GM19463 (cell line): ENCODE measurements at regions not wholly inside any gene's neighbourhood (a gene's known extent, or its start where the extent isn't known, plus 50 kb on each side); places are given as distances from the start of the nearest gene placed in this dataset.
A peak's percentile ranks its signal among the peaks of the same experiment; 100 is the strongest.

Source experiments
- ATAC-seq: cut with Tn5 transposase; IDR thresholded peaks from one replicate; pipeline ENCODE4 v1.9.1; 2021; ENCODE audit warnings: mild to moderate bottlenecking, moderate library complexity; ENCODE audit not compliant: unreplicated experiment

DNA sequence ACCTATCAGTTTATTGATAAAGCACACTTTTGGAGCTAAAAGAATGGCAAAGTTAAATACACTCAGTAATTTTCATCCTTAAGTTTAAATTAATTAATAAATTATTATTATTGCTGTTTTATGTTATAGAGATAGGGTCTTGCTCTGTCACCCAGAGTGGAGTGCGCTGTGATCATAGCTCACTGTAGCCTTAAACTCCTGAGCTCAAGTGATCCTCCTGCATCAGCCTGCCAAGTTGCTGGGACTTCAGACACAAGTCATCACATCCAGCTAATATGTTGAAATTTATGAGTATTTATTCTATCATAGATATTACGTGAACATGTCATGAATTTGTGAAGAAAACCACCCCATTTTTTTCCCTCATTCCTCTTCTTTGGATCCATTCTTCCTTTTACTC lies 64.2 kb downstream of the GJA1 start:
- no peak for ATAC-seq

DNA sequence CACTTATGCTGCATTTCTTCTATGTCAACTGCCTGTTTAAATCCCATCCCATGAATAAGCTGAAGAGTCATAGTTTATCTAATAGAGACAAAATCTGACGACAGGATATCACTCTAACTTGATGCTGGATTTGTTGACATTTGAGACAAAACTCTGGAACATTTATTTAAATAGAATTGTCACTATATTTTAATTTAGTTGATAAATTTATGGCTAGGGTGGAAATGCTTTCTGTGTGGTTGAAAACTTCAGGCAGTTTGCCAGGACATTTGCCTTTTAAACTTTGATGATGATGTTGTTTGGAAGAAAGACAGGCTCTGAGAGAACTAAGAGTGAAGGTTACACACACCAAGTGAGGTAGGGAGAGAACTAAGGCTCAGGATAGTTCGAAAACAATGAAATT lies 68.1 kb downstream of the GJA1 start:
- ATAC-seq, result no peak

DNA sequence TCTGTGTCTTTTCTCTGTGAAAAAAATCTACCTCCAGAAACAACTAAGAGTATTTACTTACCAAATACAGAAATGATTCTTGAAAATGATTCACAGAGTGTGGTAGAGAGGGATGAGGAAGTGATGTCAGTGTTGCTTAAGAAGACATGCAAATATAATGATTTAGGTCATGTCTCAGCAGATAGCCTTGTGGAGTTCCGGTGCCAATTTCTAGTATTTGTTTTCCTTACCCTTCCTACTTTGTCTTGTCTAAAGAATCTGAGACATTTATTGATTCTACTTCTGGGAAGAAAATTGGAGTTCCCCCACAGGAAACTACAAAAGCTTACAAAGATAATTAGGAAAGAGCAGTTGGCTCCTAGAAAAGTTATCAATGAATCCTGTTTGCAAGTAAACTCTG lies 68.8 kb downstream of the GJA1 start:
- ATAC-seq, result peak; percentile 60

DNA sequence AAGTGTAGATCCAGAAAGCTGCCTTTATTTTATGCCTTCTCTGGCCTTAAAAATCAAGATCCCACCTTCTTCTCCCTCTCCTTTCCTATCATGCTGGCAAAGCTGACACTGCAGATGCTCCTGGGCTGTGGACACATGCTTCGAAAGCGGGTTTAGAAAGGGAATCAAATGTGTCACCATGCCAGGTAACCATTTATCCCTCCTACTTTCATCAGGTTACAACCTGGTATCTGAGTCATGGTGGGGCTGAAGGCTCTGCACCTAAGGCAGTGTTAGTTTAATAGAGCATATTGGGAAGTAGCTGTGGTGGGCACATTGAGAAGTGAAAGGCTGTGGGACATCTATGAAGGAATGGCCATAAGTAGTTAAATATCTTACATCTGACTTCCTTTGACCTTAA lies 69.8 kb downstream of the GJA1 start:
- no peak for ATAC-seq

DNA sequence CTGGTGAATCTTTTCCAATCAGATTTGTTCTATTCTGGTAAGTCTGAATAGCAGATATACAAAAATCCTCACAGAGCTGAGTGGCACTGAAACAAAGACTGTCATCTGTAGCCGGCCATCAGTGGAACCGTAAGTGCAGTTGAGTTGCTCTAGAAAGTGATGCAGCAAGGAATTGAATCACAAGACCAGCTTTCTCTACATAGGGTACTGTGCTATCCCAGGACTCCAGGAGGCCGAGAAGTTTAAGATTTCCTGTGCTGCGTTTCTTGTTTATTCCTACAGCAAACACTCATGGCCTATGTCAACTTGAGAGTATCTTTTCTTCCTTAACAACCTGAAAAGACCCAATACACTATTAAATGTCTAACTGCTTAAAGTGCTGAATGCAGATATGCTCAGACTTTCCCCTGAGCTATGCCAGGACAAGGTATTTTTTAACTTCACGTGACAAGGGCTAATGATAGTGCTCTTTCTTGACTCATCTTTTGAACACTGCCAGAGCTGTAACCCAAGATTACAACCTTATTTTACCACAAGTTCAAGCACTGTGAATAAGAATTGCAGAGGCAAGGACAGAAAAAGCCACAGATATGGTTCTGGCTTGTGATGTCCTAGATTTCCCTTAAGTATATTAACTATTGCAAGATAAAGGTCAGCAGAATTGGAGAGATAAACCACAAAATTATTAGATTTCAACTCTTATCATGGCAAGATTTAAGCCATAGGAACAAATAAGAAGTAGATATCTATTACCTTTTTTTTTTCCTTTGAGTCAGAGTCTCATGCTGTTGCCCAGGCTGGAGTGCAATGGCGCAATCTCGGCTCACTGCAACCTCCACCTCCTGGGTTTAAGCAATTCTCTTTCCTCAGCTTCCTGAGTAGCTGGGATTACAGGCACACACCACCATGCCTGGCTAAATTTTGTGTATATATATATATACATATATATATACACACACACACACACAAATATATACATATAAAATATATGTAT lies 71.6 kb downstream of the GJA1 start:
- ATAC-seq, result no peak

DNA sequence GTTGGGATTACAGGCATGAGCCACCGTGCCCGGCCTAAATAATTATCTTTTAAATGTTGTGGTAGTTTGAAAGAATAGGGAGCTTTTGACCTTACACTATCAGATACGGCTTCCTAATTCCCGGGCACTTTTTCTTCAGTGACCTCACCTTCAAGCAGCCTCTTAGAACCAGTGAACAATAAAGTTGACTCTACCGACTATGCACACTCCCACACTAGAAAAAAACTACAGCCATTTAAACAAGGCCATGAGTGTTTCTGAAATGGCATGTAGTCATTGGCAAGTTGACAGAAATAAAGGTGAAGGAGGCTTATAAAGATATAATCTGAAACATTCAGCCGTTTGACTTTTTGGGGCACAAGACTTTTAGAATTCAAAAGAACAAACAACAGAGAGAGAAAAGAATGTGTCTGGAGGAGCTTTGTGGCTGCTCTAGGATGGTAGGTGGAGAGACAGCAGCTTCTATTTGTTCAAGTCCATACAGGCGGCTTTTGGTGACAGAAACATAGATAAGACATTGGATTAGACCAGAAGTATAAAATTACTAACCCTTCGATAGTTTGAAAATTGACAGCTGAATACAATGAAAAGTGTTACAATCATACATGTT lies 75.2 kb downstream of the GJA1 start:
- ATAC-seq, result no peak

DNA sequence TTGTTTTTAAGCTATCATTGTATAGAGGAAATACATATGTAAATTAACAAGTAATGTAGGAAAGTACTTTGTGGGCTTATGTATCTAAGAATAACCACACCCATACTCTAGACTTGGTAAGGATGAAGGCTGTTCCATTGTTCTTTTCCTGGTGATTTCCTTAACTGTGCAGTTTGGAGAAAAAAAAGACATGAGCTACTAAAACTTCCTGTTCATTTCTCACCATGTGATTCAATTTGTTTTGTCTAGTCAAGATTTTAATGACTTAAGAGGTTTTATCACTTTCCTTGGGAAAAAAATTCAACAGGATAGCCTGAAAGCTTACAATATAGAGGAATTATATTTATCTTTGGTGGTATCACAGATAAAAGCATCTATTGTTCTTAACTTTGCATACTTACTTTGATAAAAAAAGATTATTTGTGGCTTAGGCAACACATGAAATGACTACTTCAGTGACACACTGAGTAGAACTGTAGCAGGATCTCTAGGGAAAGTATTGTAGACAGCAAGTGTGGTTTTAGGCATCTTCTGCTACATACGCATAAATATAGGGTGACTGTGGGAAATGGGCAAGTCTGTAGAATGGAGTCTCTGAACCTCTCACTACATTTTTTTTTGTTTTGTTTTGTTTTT lies 80.3 kb downstream of the GJA1 start:
- no peak for ATAC-seq

DNA sequence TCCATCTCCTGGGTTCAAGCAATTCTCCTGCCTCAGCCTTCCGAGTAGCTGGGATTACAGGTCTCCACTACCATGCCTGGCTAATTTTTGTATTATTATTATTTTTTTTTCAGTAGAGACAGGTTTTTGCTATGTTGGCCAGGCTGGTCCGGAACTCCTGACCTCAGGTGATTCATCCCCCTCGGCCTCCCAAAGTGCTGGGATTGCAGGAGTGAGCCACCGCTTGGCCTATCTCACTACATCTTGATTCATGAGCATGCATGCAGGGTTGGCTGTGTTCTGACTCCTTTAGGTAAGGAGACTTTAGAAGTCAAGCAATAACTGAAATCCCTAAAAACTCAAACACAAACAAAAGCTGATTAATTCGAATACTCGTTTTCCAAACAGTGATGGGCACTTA lies 80.9 kb downstream of the GJA1 start:
- ATAC-seq, result no peak

DNA sequence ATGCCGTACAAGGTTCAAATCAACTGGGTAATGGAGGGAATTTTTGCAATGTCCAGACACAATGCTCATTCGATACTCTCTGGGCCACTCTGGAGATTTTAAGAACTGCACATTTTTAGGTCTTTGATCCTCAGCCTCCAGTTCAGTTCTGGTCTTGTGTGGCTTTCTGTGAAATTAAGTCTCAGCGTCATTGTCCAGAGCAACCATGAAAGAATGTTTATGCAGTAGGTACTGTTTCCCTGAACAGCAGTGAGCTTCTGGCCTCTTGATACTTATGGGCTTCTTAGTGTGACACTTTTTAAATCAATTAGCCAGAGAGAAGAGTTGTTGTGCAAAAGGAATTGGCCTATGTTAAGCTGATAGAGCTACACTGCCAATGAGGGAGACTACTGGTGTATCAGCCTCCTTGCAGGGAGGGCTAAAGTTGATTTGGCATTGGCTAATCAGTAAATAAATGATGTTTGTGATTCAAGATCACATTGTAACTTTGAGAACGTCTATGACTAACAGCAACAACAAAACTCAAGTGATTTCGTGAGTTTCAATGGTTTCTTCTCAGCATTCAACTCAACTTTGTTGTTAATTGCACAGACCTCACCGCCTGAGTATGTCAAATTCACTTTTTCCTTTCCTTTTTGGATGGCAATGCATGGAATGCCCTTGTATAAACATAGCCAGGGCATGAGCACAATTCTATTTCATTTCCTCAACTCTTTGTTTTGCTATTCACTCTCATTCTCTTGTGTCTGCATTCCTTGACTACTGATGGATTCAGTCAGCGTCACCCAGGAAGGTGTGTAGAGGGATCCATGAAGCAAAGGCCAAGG lies 85.1 kb downstream of the GJA1 start:
- no peak for ATAC-seq

DNA sequence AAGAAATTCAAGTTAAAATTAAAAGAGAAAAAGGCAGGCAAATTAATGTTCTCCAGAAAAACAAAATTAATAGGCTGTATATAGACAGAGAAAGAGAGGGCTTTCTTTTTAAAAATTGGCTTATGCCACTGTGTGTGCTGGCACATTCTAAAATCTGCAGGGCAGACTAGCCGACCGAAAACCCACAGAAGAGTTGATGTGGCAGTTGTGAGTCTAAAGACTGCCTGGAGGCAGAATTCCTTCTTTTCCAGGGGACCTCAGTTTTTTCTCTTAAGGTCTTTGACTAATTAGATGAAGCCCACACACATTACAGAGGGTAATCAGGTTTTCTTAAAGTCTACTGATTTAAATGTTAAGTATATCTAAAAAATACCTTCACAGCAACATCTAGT lies 85.7 kb downstream of the GJA1 start:
- ATAC-seq, result no peak

DNA sequence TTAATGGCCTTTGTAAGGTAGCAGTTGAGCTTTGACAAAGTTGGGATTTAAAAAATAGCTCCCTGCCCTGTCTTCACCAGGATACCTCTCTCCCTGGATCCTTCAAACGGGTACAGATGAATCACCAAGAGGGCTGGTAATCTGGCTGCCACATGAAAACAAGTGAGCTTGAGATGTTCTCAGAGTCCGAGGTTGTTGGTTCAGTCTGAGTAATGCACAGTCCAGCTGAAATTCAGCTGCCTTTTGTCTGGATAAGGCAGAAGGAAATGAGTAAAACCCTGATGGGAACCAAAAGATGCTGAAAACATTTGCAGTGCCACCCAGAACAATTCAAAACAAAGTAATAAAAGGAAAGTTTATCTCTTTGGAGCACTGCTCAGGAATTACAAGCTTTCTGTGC lies 86.8 kb downstream of the GJA1 start:
- ATAC-seq, result no peak

DNA sequence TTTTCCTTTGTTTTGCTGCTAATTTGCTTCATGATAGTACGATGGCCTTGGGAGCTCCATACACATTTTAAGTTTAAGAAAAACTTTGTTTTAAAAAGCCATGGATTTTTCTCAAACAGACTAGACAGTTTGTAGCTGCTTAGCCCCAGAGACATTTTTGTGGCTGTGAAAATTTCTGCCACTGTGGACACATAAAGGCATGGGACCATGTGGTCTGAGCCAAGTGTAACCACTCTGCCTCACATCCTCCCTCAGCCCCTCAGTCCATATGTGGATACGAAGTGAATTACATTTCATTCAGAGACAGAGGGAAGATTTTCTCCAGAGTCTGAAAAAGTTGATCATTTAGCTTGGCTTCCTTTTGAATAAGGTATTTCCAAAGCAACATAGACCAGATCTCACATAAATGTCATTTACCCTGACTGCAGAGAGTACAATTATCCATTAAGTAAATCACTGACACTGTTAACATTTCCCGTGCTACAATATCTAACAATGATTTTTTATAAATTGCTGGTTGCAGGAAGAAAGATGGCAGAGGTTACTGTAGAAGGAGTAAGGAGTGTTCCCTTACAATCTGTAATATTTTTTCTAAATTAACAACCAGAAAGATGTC lies 87.4 kb downstream of the GJA1 start:
- ATAC-seq, result no peak

DNA sequence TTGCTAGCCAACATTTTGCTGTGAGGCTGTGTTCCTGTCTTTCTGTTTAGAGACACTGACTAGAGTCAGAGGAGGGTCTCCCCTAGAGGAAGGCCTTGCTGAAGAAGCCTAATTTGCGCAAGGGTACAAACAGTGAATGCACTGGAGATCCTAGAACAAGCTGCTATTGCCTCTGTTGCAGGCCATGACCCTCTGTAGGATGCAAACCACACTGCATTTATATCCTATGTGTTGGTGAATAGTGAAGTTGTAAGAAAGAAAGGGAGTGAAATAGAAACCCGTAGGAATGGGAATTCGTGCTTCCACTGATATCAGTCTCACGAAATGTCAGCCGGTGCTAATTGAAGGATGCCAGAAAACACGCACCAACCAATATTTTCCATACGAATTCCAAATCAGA lies 88.2 kb downstream of the GJA1 start:
- no peak for ATAC-seq

DNA sequence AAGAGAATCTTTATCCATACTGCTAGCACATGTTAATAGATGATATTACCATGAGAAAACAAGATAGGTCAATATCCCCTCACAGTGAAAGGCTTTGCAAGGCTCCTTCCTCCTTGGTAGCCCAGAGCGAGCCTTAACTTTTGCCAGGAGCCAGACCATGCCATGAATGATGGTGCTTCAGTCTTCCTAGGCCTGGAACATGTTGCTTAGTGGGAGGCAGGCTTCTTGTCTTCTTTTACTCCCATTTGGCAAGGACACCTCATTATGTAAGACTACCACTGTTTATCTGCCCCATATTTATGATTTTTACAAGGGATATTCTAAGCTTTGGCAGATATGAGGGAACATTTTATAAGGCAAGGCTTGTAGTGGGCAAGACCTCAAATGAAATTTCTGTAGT lies 90.8 kb downstream of the GJA1 start:
- ATAC-seq, result no peak

DNA sequence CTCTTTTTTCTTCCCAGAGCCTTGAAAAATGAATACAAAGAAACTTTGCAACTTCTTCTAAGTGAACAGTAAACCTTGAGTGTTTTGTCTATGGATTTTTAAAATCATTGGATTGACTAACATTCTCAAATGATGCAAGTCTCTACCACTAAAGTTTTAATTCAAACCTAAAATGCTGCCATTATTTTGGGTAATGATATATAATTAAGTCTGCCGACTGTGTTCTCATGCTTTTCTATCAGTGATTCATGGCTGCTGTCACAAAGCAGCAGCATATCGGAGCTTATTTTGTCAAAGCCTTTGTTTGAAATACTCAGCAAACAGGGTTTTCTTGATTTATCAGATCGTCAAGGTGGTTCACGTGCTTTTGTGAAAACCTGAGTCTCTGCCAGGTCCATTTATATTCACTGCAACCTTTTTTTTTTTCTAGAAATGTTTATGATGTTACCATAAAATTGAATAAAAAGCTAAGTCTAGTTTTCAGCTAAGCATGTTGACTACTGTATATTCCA lies 96.3 kb downstream of the GJA1 start:
- no peak for ATAC-seq

DNA sequence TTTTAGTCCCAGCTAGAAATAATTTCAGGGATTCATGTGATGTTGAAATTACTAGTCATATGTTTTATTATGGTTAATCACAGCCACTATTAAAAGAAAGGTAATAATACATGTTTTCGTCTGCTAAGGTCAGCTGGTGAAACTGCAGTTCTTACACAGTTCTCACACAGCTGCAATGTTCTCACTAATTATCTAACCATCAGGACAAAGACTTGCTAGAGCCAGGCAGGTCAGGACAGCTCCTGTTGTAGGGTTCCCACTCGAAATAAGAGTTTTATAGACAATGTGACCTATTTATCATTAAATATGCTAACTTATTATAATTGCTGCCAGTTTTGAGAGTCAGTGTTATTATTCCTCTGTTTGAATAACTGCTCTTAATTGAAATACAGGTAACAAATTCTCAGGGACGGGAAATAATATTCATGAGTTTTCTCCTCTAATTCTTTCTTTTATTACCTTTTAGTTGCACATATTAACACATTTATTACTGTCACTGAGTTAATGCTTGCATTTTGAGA lies 97.9 kb downstream of the GJA1 start:
- no peak for ATAC-seq

DNA sequence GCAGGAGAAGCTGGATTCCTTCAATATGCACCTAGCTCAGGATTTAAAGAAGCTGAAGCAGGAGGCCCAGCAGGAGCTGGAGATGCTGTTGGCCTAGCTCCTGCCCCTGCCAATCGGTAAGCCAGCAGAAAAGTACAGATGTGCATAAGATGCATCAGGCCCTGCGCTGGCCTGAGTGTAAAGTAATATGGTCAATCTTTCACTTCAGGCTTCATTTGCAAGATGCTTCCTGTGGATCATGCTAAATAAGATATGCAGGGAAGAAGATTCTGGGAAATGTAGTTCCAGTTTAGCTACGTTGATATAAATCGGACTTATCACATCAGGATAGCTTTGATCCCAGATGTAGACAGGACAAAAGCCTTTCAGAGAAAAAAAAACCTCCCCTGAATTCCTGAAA lies 100.3 kb downstream of the GJA1 start:
- no peak for ATAC-seq

DNA sequence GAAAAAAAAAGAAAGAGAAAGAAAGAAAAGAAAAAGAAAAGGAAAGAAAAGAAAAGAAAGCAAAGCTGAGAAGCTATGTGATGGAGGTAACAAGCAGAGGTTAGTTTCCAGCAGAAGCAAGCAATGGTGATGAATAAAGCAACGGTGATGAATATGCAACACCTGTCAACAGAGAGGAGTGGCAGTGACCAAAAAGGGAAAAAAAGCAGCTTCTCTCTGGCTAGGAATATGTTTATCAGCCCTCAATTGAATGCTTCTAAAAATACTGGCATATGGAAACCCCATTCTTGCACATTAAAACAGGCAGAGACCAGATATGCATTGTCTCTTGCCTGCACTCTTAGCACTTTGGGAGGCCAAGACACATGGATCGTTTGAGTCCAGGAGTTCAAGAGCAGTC lies 100.9 kb downstream of the GJA1 start:
- ATAC-seq, result no peak

DNA sequence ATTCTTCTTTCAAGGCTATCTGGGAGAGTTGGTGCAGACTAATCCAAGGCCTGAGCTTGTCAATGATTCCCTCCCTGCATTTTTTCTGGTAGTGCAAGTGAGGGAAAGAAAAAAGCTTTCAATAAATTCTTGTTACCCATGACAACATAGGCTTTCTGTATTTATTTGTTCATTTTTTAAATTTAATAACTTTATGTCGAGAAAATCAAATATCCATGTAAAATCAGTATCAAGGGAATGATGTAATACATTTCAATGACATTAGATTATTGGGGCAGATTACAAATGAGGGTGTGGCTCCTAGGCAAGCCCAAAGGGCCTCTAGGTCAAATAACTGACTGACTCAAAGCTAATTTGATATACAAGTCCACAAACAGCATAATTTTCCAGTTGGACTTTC lies 104.0 kb downstream of the GJA1 start:
- ATAC-seq, result no peak

DNA sequence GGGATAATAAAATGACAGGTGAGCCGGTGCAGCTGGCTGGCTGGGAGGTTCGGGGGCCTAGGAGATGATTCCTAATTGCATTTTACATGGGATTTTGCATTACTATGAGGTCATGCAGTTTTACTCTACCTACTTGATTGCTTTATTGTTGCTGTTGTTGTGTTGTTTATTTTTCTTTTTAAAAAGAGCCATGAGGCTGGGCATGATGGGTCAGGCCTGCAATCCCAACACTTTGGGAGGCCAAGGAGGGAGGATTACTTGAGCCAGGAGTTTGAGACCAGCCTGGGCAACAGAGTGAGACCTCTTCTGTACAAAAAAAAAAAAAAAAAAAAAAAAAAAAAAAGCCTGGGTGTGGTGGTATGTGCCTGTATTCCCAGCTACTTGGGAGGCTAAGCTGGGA lies 104.8 kb downstream of the GJA1 start:
- no peak for ATAC-seq
